Peyer's patch (tissue), 4 donors: ENCODE measurements at regions not wholly inside any gene's neighbourhood (a gene's known extent, or its start where the extent isn't known, plus 50 kb on each side); places are given as distances from the start of the nearest gene placed in this dataset.

Source experiments
- CTCF ChIP-seq, 6 experiments: fragments of 450-650 bp in 4 of 6; fragments of 200-600 bp in 2 of 6; sonication (generic) in 1 of 6; IDR thresholded peaks; one replicate each; pipeline ENCODE4 v1.5.1; 2017 to 2019; ENCODE audit warnings: antibody characterized with exemption in 6 of 6, mild to moderate bottlenecking in 3 of 6, moderate library complexity in 1 of 6
- POLR2A ChIP-seq, 2 donors: fragments of 450-650 bp; IDR thresholded peaks; one replicate each; pipeline ENCODE4 v1.5.1; 2017; ENCODE audit warnings: antibody characterized with exemption in 2 of 2, mild to moderate bottlenecking in 2 of 2, moderate library complexity in 2 of 2

DNA sequence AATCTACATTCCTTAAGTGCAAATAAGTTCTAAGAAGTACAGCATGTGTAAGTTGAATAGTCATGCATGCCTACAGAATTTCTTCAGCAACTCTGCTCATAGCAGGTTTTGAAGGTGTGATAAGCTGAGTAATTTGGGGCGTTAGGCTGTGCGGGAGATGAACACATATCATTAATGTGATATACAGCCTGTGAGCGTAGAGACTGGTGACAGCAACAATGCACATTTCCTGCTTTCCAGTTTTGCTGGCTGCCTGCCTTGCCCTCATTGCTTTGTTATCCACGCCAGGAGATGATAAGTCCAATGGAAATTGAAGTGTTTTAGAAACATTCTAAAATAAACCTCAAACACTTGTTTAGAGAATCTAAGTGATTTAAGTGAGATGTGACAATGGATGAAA, 1709.4 kb downstream of the ARAP2 start:
- TF ChIP-seq CTCF (IDR thresholded peaks at IDR 0.05) (no peak), POLR2A (IDR thresholded peaks at IDR 0.05) (no peak)
